AG10803 (cell line): ENCODE measurements at regions not wholly inside any gene's neighbourhood (a gene's known extent, or its start where the extent isn't known, plus 50 kb on each side); places are given as distances from the start of the nearest gene placed in this dataset.

Experiments
- DNase-seq: peaks from one replicate; pipeline ENCODE4 v3.0.0; 2010; ENCODE audit warnings: low read depth
- H3K4me3 ChIP-seq: 2 replicates; pipeline ENCODE4 v1.5.1; 2011; ENCODE audit warnings: mild to moderate bottlenecking, low read length, control low read depth
- CTCF ChIP-seq: conservative IDR thresholded peaks from 2 replicates; pipeline ENCODE4 v1.5.1; 2011; ENCODE audit warnings: mild to moderate bottlenecking, low read length, control low read depth, inconsistent platforms

- DNase-seq: no peak
- no peak overlapping the region for H3K4me3 ChIP-seq
- TF ChIP-seq CTCF: no peak
These were observed 405.6 kb downstream of the DMRT2 start for GRCh38 chr9:1455766-1456165.

GRCh38 chr9:1456301-1457024 is 406.3 kb downstream of the DMRT2 start:
- DNase-seq: no peak
- no peak for TF ChIP-seq CTCF

DNA sequence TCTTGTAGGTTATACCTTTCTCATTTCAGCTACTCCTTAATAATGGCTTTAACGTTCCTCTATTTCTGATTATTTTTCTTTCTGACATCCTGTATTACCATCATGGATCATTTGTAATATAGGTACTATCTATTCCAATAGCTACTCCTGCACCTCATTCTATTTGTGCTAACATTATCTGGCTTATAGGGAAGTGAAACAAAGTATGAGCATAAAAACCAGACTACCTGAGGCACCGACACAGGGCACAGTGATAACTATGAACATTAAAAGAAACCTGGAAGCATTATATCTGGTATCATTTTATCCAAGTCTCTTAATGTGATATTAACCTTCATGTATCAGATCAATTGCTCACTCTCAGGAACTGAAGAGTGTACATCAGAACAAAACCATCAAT is 407.3 kb downstream of the DMRT2 start:
- no peak for DNase-seq
- H3K4me3 ChIP-seq: no peak overlapping the region
- TF ChIP-seq CTCF: no peak

More at GRCh38 chr9:1456301-1457024, 406.3 kb downstream of the DMRT2 start:
- H3K4me3 ChIP-seq: no peak overlapping the region

GRCh38 chr9:1458503-1458902 is 408.3 kb downstream of the DMRT2 start:
- TF ChIP-seq CTCF: no peak
- DNase-seq: peak; percentile 82
- H3K4me3 ChIP-seq: no peak overlapping the region

DNA sequence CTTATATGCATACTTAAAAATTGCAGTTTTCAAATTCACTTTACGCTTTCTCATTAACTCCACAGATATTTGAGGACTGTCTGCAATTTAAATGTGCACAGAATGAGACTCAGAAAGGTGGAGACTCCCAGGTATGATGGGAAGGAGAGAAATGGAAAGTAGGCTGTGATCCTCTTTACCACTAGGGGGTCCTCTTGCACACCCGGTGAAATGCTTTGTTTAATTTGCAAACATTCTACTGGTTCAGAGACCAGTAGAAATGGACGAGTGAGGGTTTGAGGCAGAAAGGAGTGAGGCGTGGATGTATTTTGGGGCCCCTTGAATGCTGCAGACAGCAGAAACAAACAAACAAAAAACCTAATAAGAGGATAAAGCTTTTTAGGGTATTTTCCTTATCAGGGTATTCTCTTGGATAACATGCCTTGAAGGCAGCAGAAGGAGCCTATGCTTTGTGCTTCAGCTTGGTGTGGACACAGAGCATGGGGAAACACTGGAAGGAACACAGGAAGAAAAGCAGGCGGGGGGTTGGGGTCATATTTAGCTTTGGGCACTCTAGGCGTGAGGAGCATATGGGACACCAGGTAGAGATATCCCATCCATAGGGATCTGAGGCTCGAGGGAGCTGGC is 410.1 kb downstream of the DMRT2 start:
- TF ChIP-seq CTCF: peak; percentile 33
- H3K4me3 ChIP-seq: no peak overlapping the region
- no peak for DNase-seq

- no peak for DNase-seq
- H3K4me3 ChIP-seq: no peak overlapping the region
- TF ChIP-seq CTCF: no peak
These were observed 411.7 kb downstream of the DMRT2 start for GRCh38 chr9:1461812-1462211.
